A673 (cell line): ENCODE measurements at regions not wholly inside any gene's neighbourhood (a gene's known extent, or its start where the extent isn't known, plus 50 kb on each side); places are given as distances from the start of the nearest gene placed in this dataset.

Experiments
- BruUV-seq: library from RNA; stranded (reverse); fragments of 400-500 nt; replicated peaks from 2 replicates; lab custom pipeline; 2021; lab: Mats Ljungman, UMichigan
- CTCF ChIA-PET: fragments of 300-600 bp; sonication (Branson Sonifier 250); formaldehyde crosslinking; loops from one replicate; lab custom pipeline; 2022; ENCODE audit warnings: antibody characterized with exemption; lab: Charles Lee
- POLR2A ChIA-PET: fragments of 300-600 bp; sonication (Branson Sonifier 250); formaldehyde crosslinking; loops from one replicate; lab custom pipeline; 2022; ENCODE audit warnings: antibody characterized with exemption; ENCODE audit not compliant: low non-redundant PET; lab: Charles Lee
- DNase-seq: peaks from one replicate; pipeline ENCODE4 v3.0.0-alpha.2; 2015; ENCODE audit warnings: low spot score
- H3K27ac ChIP-seq: fragments of 200-600 bp; sonication (generic); 2 replicates; pipeline ENCODE4 v1.5.1; 2016; ENCODE audit warnings: mixed run types, low read depth, mild to moderate bottlenecking, mixed read lengths, antibody characterized with exemption, low read length; ENCODE audit not compliant: poor library complexity, severe bottlenecking
- H3K27me3 ChIP-seq: fragments of 200-600 bp; sonication (generic); replicated peaks from 2 replicates; pipeline ENCODE4 v1.6.1; 2017; ENCODE audit warnings: mixed run types, low read depth, mild to moderate bottlenecking, mixed read lengths, antibody characterized with exemption, low read length; ENCODE audit not compliant: insufficient read depth, poor library complexity
- H3K36me3 ChIP-seq: fragments of 200-600 bp; sonication (generic); 2 replicates; pipeline ENCODE4 v1.6.1; 2016; ENCODE audit warnings: mixed run types, mild to moderate bottlenecking, mixed read lengths, antibody characterized with exemption, low read length; ENCODE audit not compliant: insufficient read depth, poor library complexity, severe bottlenecking
- H3K4me1 ChIP-seq: fragments of 200-600 bp; sonication (generic); 2 replicates; pipeline ENCODE4 v1.6.1; 2017; ENCODE audit warnings: mixed run types, mild to moderate bottlenecking, mixed read lengths, antibody characterized with exemption, low read length; ENCODE audit not compliant: insufficient read depth, poor library complexity, severe bottlenecking
- H3K4me3 ChIP-seq: fragments of 200-600 bp; sonication (generic); 2 replicates; pipeline ENCODE4 v1.5.1; 2016; ENCODE audit warnings: low read depth, mixed run types, mild to moderate bottlenecking, mixed read lengths, low read length; ENCODE audit not compliant: poor library complexity, severe bottlenecking
- H3K9me3 ChIP-seq: fragments of 200-600 bp; sonication (generic); 2 replicates; pipeline ENCODE4 v1.6.1; 2016; ENCODE audit warnings: mixed run types, low read depth, mild to moderate bottlenecking, mixed read lengths, antibody characterized with exemption, low read length; ENCODE audit not compliant: poor library complexity, severe bottlenecking
- EZH2 ChIP-seq: fragments of 200-600 bp; sonication (generic); IDR thresholded peaks from 2 replicates; pipeline ENCODE4 v1.6.1; 2017; ENCODE audit warnings: borderline replicate concordance, low read depth, mild to moderate bottlenecking, mixed read lengths, antibody characterized with exemption, low read length; ENCODE audit not compliant: poor library complexity, severe bottlenecking
- intact Hi-C: fragments of 100-400 bp; cut with micrococcal nuclease; formaldehyde crosslinking; loops from one replicate; pipeline ENCODE4 v1.10.0; 2022; ENCODE audit not compliant: unreplicated experiment
- TF ChIP-seq, protein P1 (sequence below): fragments of 300-800, 200-600 bp; sonication (generic); conservative IDR thresholded peaks from 2 replicates; pipeline ENCODE4 v1.5.1; 2017; ENCODE audit warnings: low read depth, mild to moderate bottlenecking, antibody characterized with exemption, low read length, moderate library complexity, mixed read lengths

DNA sequence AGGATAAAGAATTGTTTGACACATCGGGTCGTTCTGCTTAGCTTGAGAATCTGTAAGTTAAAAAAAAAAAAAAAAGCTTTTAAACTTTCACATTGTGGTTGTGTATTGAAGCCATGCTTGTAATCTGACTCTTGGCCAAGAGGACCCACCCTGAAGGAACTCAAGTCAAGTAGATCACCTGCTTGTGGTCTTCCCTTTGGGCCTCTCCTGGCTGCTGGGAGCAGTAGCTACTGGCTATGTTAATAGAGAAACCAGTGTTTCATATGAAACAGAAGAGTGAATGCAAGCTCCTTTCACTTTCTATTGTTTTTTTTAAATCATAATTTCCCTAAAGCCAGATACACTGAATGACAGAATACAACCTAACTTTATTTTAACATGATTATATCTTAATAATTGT lies 402.4 kb upstream of the NDST4 start:
- TF ChIP-seq EZH2: no peak
- TF ChIP-seq, protein P1, sequence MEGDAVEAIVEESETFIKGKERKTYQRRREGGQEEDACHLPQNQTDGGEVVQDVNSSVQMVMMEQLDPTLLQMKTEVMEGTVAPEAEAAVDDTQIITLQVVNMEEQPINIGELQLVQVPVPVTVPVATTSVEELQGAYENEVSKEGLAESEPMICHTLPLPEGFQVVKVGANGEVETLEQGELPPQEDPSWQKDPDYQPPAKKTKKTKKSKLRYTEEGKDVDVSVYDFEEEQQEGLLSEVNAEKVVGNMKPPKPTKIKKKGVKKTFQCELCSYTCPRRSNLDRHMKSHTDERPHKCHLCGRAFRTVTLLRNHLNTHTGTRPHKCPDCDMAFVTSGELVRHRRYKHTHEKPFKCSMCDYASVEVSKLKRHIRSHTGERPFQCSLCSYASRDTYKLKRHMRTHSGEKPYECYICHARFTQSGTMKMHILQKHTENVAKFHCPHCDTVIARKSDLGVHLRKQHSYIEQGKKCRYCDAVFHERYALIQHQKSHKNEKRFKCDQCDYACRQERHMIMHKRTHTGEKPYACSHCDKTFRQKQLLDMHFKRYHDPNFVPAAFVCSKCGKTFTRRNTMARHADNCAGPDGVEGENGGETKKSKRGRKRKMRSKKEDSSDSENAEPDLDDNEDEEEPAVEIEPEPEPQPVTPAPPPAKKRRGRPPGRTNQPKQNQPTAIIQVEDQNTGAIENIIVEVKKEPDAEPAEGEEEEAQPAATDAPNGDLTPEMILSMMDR: no peak
- intact Hi-C loops: no loop called here
- no TSS peak for BruUV-seq
- Histone ChIP-seq H3K4me1 (no peaks in the 10 kb centered on the region), H3K27me3 (no peaks in the 10 kb centered on the region), H3K9me3 (no peaks in the 10 kb centered on the region), H3K27ac (no peak overlapping the region), H3K4me3 (no peak overlapping the region), H3K36me3 (no peaks in the 10 kb centered on the region)
- DNase-seq: no peak
- ChIA-PET CTCF (interaction anchor here (0.6 kb wide), 1 partner anchor 281 kb away, joined by 3 read pairs; no protein-coding TSS in a partner anchor), POLR2A (no interaction called here)

GRCh38 chr4:115515366-115515765 lies 401.9 kb upstream of the NDST4 start:
- Histone ChIP-seq H3K4me1 (no peaks in the 10 kb centered on the region), H3K27me3 (no peaks in the 10 kb centered on the region), H3K36me3 (no peaks in the 10 kb centered on the region), H3K9me3 (no peaks in the 10 kb centered on the region), H3K4me3 (no peak overlapping the region), H3K27ac (no peak overlapping the region)
- intact Hi-C loops: no loop called here
- ChIA-PET CTCF (no interaction called here), POLR2A (no interaction called here)
- no peak for DNase-seq
- TF ChIP-seq, protein P1: no peak
- TF ChIP-seq EZH2: no peak
- BruUV-seq: no TSS peak

- Histone ChIP-seq H3K4me3 (no peak overlapping the region), H3K27ac (no peak overlapping the region), H3K27me3 (no peaks in the 10 kb centered on the region), H3K4me1 (no peaks in the 10 kb centered on the region), H3K9me3 (no peaks in the 10 kb centered on the region), H3K36me3 (no peaks in the 10 kb centered on the region)
- TF ChIP-seq, protein P1: no peak
- TF ChIP-seq EZH2: no peak
- DNase-seq: no peak
- ChIA-PET CTCF (no interaction called here), POLR2A (no interaction called here)
- intact Hi-C loops: no loop called here
- BruUV-seq: no TSS peak
Measured at GRCh38 chr4:115514675-115515074, 401.3 kb upstream of the NDST4 start.
